Loucy (cell line): ENCODE measurements at regions not wholly inside any gene's neighbourhood (a gene's known extent, or its start where the extent isn't known, plus 50 kb on each side); places are given as distances from the start of the nearest gene placed in this dataset.

ENCODE experiments used
- CTCF ChIP-seq: fragments of 200-600 bp; sonication (generic); conservative IDR thresholded peaks from 2 replicates; pipeline ENCODE4 v1.5.1; 2014; ENCODE audit warnings: mild to moderate bottlenecking, antibody characterized with exemption, low read length
- EZH2phosphoT487 ChIP-seq: fragments of 200-600 bp; IDR thresholded peaks from 2 replicates; pipeline ENCODE4 v1.6.1; 2018; ENCODE audit warnings: antibody characterized with exemption, mild to moderate bottlenecking, moderate library complexity, borderline replicate concordance

GRCh38 chr1:60470246-60470645 is 396.7 kb upstream of the C1orf87 start:
- TF ChIP-seq CTCF (no peak), EZH2phosphoT487 (no peak)
